ENCODE measurements at regions not wholly inside any gene's neighbourhood (a gene's known extent, or its start where the extent isn't known, plus 50 kb on each side); places are given as distances from the start of the nearest gene placed in this dataset.

GRCh38 chr18:58805467-58806187 is 59.0 kb upstream of the ZNF532 start:
- no peak overlapping the region for H3K9ac ChIP-seq (ENCODE audit: low read length)
- H3F3A ChIP-seq (ENCODE audit: insufficient read depth, low read length) = peaks cover 11% of the 10 kb centered on the region
- no peak overlapping the region for H2AFZ ChIP-seq (ENCODE audit: low read length)
- H3K27me3 ChIP-seq (replicated peaks; ENCODE audit: insufficient read depth, low read length) = no peaks in the 10 kb centered on the region
- H3K9me3 ChIP-seq (replicated peaks; ENCODE audit: insufficient read depth, low read length) = no peaks in the 10 kb centered on the region
- no peaks in the 10 kb centered on the region for H3K9me2 ChIP-seq (replicated peaks; ENCODE audit: insufficient read depth, low read length)
- TF ChIP-seq EZH2 (optimal IDR thresholded peaks at IDR 0.05; ENCODE audit: low read depth, low read length) (no peak), CTCF (IDR thresholded peaks at IDR 0.05; ENCODE audit: low read length) (no peak), EZH2phosphoT487 (IDR thresholded peaks at IDR 0.05; ENCODE audit: low read length) (no peak)
- peaks cover 9% of the 10 kb centered on the region; the same call in 1 of the 2 replicates for H3K4me1 ChIP-seq (ENCODE audit: low read length)
- H3K79me2 ChIP-seq (ENCODE audit: low read length) = no peaks in the 10 kb centered on the region
- H3K4me2 ChIP-seq (ENCODE audit: low read depth, low read length) = no peak overlapping the region
- no peak for DNase-seq
- H3K36me3 ChIP-seq (replicated peaks; ENCODE audit: insufficient read depth, low read length) = no peaks in the 10 kb centered on the region
- H4K20me1 ChIP-seq (ENCODE audit: insufficient read depth, low read length) = no peaks in the 10 kb centered on the region
- H3K4me3 ChIP-seq (ENCODE audit: low read length) = no peak overlapping the region
- no peak overlapping the region for H3K27ac ChIP-seq (ENCODE audit: low read length)

GRCh38 chr18:58806826-58807714 is 57.6 kb upstream of the ZNF532 start:
- no peaks in the 10 kb centered on the region for H4K20me1 ChIP-seq (ENCODE audit: insufficient read depth, low read length)
- DNase-seq = peak; percentile 86
- peak overlapping the region; percentile 91 for H2AFZ ChIP-seq (ENCODE audit: low read length)
- peak overlapping the region; percentile 62 for H3K4me3 ChIP-seq (ENCODE audit: low read length)
- 0 out of 2 replicates have a peak, but pooled peaks cover 7% of the 10 kb centered on the region for H3K4me1 ChIP-seq (ENCODE audit: low read length)
- H3F3A ChIP-seq (ENCODE audit: insufficient read depth, low read length) = peaks cover 11% of the 10 kb centered on the region
- H3K27me3 ChIP-seq (replicated peaks; ENCODE audit: insufficient read depth, low read length) = no peaks in the 10 kb centered on the region
- peak overlapping the region; percentile 53; the same call in 1 of the 2 replicates for H3K9ac ChIP-seq (ENCODE audit: low read length)
- no peaks in the 10 kb centered on the region for H3K9me3 ChIP-seq (replicated peaks; ENCODE audit: insufficient read depth, low read length)
- no peaks in the 10 kb centered on the region for H3K79me2 ChIP-seq (ENCODE audit: low read length)
- H3K36me3 ChIP-seq (replicated peaks; ENCODE audit: insufficient read depth, low read length) = no peaks in the 10 kb centered on the region
- H3K27ac ChIP-seq (ENCODE audit: low read length) = peak overlapping the region; percentile 53; the same call in 1 of the 2 replicates
- TF ChIP-seq CTCF (IDR thresholded peaks at IDR 0.05; ENCODE audit: low read length) (no peak), EZH2 (optimal IDR thresholded peaks at IDR 0.05; ENCODE audit: low read depth, low read length) (no peak), EZH2phosphoT487 (IDR thresholded peaks at IDR 0.05; ENCODE audit: low read length) (no peak)
- H3K9me2 ChIP-seq (replicated peaks; ENCODE audit: insufficient read depth, low read length) = no peaks in the 10 kb centered on the region
- H3K4me2 ChIP-seq (ENCODE audit: low read depth, low read length) = peak overlapping the region; percentile 85

- DNase-seq = no peak
- Histone ChIP-seq H3K79me2 (ENCODE audit: low read length) (no peaks in the 10 kb centered on the region), H3K4me2 (ENCODE audit: low read depth, low read length) (peak overlapping the region; percentile 85), H4K20me1 (ENCODE audit: insufficient read depth, low read length) (no peaks in the 10 kb centered on the region), H3F3A (ENCODE audit: insufficient read depth, low read length) (peaks cover 11% of the 10 kb centered on the region), H2AFZ (ENCODE audit: low read length) (peak overlapping the region; percentile 91), H3K9me3 (replicated peaks; ENCODE audit: insufficient read depth, low read length) (no peaks in the 10 kb centered on the region), H3K27me3 (replicated peaks; ENCODE audit: insufficient read depth, low read length) (no peaks in the 10 kb centered on the region), H3K9ac (ENCODE audit: low read length) (peak overlapping the region; percentile 53; the same call in 1 of the 2 replicates), H3K27ac (ENCODE audit: low read length) (peak overlapping the region; percentile 30; the same call in 1 of the 2 replicates), H3K4me1 (ENCODE audit: low read length) (0 out of 2 replicates have a peak, but pooled peaks cover 7% of the 10 kb centered on the region), H3K9me2 (replicated peaks; ENCODE audit: insufficient read depth, low read length) (no peaks in the 10 kb centered on the region), H3K36me3 (replicated peaks; ENCODE audit: insufficient read depth, low read length) (no peaks in the 10 kb centered on the region), H3K4me3 (ENCODE audit: low read length) (peak overlapping the region; percentile 62)
- TF ChIP-seq CTCF (IDR thresholded peaks at IDR 0.05; ENCODE audit: low read length) (no peak), EZH2 (optimal IDR thresholded peaks at IDR 0.05; ENCODE audit: low read depth, low read length) (no peak), EZH2phosphoT487 (IDR thresholded peaks at IDR 0.05; ENCODE audit: low read length) (no peak)
Observed at GRCh38 chr18:58807766-58808165, 56.9 kb upstream of the ZNF532 start.
